Stimulated activated CD8-positive, alpha-beta memory T cell treated with anti-CD3 and anti-CD28 coated beads, Interleukin-4, amount 100 ng/mL, for 4 hours (primary cell): ENCODE measurements at regions not wholly inside any gene's neighbourhood (a gene's known extent, or its start where the extent isn't known, plus 50 kb on each side); places are given as distances from the start of the nearest gene placed in this dataset.
"Not testable (repeated sequence)": the region's sequence is repeated elsewhere in the genome, so short reads cannot be mapped to it uniquely, and the experiment has no call there.

ENCODE experiments used
- DNase-seq, 2 donors: peaks; one replicate each; pipeline ENCODE4 v3.0.0-alpha.2; 2020; ENCODE audit warnings: low read depth in 2 of 2, low spot score in 1 of 2

- no peak for DNase-seq
Observed at GRCh38 chr3:139131951-139132350, 87.3 kb upstream of the PRR23C start.

GRCh38 chr3:139132976-139133375, 88.3 kb upstream of the PRR23C start:
- DNase-seq, result no peak

- no peak for DNase-seq
Observed at GRCh38 chr3:139134678-139135372, 90.1 kb upstream of the PRR23C start.

GRCh38 chr3:139135657-139136056, 91.0 kb upstream of the PRR23C start:
- no peak for DNase-seq

- DNase-seq, result no peak
Observed at GRCh38 chr3:139136469-139137202, 91.9 kb upstream of the PRR23C start.

- DNase-seq, result no peak
Observed at GRCh38 chr3:139140553-139140952, 95.9 kb upstream of the PRR23C start.

- not testable (repeated sequence) for DNase-seq
Observed at GRCh38 chr3:139145980-139146379, 101.3 kb upstream of the PRR23C start.

GRCh38 chr3:139151530-139151929, 106.8 kb upstream of the PRR23C start:
- no peak for DNase-seq

- not testable (repeated sequence) for DNase-seq
Observed at GRCh38 chr3:139153434-139153833, 108.7 kb upstream of the PRR23C start.

- DNase-seq, result no peak
Observed at GRCh38 chr3:139157161-139157932, 112.7 kb upstream of the PRR23C start.

GRCh38 chr3:139159356-139159755, 114.7 kb upstream of the PRR23C start:
- no peak for DNase-seq

- DNase-seq, result no peak
Observed at GRCh38 chr3:139173372-139174108, 128.8 kb upstream of the PRR23C start.

GRCh38 chr3:139180489-139180888, 135.8 kb upstream of the PRR23C start:
- no peak for DNase-seq

GRCh38 chr3:139182143-139182542, 137.5 kb upstream of the PRR23C start:
- no peak for DNase-seq

- DNase-seq, result no peak
Observed at GRCh38 chr3:139182598-139182997, 137.9 kb upstream of the PRR23C start.

GRCh38 chr3:139185527-139185926, 140.8 kb upstream of the PRR23C start:
- DNase-seq, result no peak

- no peak for DNase-seq
Observed at GRCh38 chr3:139187154-139187553, 142.5 kb upstream of the PRR23C start.

GRCh38 chr3:139187648-139188047, 143.0 kb upstream of the PRR23C start:
- DNase-seq, result no peak

GRCh38 chr3:139189943-139190342, 145.3 kb upstream of the PRR23C start:
- no peak for DNase-seq

- DNase-seq, result not testable (repeated sequence)
Observed at GRCh38 chr3:139194421-139194820, 149.4 kb upstream of the MRPS22 start.

- not testable (repeated sequence) for DNase-seq
Observed at GRCh38 chr3:139196146-139196545, 147.7 kb upstream of the MRPS22 start.
